Stimulated activated CD4-positive, alpha-beta T cell treated with anti-CD3 and anti-CD28 coated beads, TNF-alpha, amount 100 ng/mL, for 24 hours (primary cell): ENCODE measurements at regions not wholly inside any gene's neighbourhood (a gene's known extent, or its start where the extent isn't known, plus 50 kb on each side); places are given as distances from the start of the nearest gene placed in this dataset.

Experiments used
- DNase-seq, 3 experiments: peaks; one replicate each; pipeline ENCODE4 v3.0.0-alpha.2; 2020; ENCODE audit warnings: low read depth in 3 of 3

DNA sequence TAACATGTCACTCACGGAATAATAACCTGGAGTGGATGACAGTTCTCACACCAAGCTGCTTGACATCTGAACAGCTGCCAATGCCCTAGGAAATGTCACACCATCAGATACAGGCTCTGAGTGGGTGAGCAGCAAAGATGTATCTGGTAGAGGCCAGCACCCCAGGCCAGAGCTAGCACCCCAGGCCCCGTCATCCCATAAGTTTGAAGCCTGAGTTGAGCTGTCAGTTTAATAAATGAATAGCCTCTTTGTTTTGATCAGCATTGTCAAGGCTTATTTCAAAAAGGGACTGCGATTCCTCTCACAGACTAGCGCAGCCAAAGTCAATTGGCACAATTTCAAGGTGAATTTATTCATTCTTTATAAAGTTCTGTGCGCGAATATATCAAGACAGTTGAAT lies 1327.1 kb downstream of the MAT2B start:
- no peak for DNase-seq

- DNase-seq = no peak
Observed at GRCh38 chr5:164844348-164844747, 1338.9 kb downstream of the MAT2B start.

- DNase-seq = no peak
Observed at GRCh38 chr5:164860896-164861295, 1355.5 kb downstream of the MAT2B start.

GRCh38 chr5:164861610-164862009 lies 1356.2 kb downstream of the MAT2B start:
- no peak for DNase-seq

GRCh38 chr5:164868761-164869160 lies 1363.3 kb downstream of the MAT2B start:
- DNase-seq = no peak

DNA sequence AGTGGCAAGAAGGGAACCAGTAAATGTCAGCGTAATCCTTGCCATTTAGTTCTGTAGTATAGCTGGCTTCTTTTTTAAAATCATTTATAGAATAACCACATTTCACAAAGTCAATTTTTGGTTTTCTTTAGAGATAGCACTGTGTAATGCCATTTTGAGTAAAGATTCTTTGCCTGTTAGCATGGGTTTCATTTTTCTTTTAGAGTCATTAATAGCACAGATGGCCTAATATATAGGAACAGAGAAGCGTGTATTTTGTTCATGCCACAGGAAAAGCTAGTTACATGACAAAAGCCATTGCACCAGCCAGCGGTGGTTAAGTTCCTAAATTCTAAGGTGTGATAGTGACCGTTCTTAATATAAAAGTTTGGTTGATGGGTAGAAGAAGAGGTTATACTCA lies 1363.9 kb downstream of the MAT2B start:
- DNase-seq = no peak

DNA sequence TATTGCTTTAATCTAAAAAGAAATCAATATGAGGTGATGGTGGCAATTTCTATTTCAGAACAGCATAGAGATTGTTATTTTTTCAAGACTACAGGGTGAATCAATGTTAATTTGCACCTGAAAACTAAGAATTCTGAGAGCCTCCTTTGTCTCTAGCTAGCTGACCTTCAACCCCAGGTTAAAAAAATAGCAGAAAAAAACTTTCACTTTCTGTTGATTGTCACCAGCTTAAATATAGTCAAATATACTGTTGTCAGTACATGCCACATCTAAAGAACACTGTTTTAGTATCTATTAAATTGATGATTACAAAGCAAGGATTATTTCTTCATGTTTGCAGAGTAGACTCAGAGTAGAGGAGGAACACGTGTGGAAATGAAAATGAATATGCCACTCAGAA lies 1371.4 kb downstream of the MAT2B start:
- no peak for DNase-seq

DNA sequence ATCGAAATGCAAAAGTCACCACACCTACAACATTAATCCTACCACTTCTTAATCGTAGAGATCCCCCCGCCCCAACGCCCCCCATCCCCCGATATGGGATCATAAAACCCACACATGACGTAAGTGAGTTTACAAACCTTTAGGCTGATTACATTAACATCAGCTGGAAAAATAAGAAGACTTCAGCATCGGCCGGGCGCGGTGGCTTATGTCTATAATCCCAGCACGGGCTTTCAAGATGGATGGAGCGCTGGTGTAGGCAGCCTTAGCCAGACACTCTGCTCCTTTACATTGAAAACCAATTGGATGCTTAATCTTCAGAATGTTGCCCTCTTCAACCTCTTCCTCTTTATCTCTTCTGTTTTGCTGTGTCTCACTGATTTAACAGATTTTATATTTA lies 1376.0 kb downstream of the MAT2B start:
- no peak for DNase-seq

DNA sequence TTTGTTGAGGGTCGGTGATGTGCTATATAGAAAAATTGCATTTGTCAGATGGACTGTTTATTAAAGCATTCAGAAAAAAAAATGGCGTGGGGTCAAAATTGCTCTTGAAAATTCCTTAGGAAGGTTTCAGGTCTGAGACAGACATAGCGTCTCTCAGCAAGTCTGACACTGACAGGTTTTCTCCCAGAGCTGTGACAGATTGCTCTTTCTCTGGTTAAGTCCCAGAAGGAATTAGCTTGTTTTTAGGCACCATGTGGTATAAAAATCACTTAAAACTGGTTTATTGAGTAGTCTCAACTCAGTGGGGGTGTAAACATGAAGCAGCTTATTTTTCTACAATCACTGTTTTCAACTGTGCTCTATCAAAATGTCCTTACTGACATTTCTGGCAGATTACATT lies 1379.8 kb downstream of the MAT2B start:
- no peak for DNase-seq

DNA sequence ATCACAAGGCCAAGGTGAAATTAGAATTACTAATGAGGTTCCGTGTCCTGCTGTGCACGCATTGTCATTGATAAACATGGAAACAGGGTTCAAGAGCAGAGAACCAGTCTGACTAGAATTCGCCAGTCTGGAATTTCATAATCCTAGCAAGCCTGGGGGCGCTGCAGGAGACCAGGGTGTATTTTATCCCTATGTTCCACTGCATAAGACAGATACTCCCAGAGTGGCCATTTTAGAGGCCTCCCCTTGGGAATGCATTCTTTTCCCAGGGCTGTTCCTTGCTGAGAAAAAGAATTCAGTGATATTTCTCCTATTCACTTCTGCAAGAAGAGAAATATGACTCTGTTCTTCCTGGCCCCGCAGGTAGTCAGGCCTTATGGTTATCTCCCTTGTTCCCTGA lies 1387.7 kb downstream of the MAT2B start:
- DNase-seq = no peak

DNA sequence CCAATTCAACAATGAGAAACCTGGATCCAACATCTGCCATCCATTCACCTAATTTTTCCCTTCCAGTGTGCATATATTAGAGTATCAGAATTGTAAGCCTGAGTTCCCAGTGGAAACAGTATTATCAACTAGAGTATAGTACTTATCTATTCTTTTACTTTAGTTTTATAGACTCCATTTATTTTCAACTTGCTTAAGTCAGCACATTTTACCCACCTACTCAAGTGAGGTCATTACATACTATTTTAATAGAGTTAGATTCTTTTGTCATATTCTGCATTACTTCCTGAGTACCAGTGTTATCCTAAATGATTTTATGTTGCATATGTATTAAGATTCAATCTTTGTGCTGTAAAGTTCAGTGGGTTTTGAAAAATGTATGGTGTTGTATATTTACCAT lies 1393.3 kb downstream of the MAT2B start:
- no peak for DNase-seq

GRCh38 chr5:164909673-164910072 lies 1404.3 kb downstream of the MAT2B start:
- DNase-seq = no peak

DNA sequence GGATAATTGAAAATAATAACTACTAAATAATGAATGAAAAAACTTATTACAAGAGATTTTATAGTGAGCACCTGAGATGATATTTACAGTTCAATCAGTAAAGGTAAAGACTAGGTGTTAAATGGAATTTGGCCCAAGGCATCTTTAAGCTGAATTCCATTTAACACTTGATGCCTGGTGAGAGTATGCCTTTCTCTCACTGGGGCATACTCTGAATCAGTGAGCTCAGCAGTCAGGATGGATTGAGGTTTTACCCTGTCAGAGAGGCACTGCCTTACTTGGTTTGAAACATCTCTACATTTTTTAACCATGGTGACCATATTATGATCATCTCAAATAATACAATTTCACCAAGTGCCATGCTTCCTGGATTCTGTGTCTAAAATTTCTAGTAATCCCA lies 1416.3 kb downstream of the MAT2B start:
- no peak for DNase-seq

DNA sequence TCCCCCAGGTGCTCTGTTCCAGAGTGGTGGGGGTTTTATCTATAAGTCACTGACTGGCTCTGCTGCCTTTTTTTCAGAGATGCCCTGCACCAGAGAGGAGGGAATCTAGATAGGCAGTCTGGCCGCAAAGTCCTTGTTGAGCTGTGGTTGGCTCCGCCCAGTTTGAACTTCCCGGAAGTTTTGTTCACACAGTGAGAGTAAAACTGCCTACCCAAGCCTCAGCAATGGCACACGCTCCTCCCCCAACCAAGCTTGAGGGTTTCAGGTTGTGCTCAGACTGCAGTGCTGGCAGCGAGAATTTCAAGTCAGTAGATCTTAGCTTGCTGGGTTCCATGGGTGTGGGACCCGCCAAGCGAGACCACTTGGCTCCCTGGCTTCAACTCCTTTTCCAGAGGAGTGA lies 1428.6 kb downstream of the MAT2B start:
- DNase-seq = no peak

GRCh38 chr5:164934561-164934960 lies 1429.1 kb downstream of the MAT2B start:
- DNase-seq = no peak

- DNase-seq = no peak
Observed at GRCh38 chr5:164941132-164941531, 1435.7 kb downstream of the MAT2B start.

- DNase-seq = no peak
Observed at GRCh38 chr5:164950927-164951326, 1445.5 kb downstream of the MAT2B start.

- DNase-seq = no peak
Observed at GRCh38 chr5:164951570-164951969, 1446.2 kb downstream of the MAT2B start.

- DNase-seq = no peak
Observed at GRCh38 chr5:164958688-164959087, 1453.3 kb downstream of the MAT2B start.

DNA sequence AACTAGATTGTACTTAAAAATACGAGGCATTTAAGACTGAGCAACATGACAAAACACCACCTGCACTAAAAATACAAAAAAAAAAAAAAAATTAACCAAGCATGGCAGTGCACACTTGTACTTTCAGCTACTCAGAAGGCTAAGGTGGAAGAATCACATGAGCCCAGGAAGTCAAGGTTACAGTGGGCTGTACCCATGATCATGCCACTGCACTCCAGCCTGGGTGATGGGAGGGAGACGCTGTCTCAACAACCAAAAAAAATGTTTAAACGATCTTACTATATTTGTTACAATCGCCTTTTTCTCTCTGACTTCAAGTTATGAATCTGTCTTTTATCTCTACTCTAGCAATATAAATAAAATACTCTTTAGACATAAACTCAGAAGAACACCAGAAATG lies 1454.3 kb downstream of the MAT2B start:
- DNase-seq = no peak

- DNase-seq = no peak
Observed at GRCh38 chr5:164962329-164962961, 1457.0 kb downstream of the MAT2B start.

DNA sequence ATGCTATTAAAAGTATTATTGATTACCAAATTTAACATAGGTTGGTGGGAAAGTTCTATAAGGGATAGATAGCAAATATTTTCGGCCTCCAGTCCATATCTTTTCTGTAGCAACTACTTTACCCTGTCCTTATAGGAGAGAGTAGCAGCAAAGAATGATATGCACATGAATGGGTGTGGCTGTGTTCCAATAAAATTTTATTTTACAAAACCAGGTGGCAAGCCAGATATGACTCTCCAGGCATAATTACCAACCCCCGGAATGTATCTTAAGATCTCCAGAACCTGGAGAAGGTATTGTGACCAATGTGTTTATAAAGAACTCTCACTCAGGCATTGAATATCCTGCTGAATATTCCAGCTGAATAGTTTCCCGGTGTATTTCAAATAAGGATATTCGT lies 1461.2 kb downstream of the MAT2B start:
- no peak for DNase-seq

DNA sequence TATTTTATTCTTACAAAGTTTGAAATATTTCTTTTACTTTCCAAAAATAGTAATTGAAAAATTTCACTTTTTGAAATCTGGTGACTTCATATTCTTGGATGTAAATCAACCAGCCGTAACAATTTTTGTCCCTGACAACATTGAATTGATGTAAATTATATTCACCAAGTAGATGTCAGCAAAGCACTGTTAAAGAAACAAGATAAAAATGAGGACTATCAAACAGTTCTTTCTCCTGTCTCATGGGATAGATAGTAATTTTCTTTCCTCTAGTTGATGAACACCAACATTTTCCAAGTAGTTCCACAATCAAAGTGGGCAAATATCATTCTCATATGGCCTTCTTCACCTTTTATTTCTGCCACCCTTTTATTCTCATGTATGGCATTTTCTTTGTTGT lies 1461.9 kb downstream of the MAT2B start:
- DNase-seq = no peak

- no peak for DNase-seq
Observed at GRCh38 chr5:164972973-164973372, 1467.6 kb downstream of the MAT2B start.
